ENCODE measurements at regions not wholly inside any gene's neighbourhood (a gene's known extent, or its start where the extent isn't known, plus 50 kb on each side); places are given as distances from the start of the nearest gene placed in this dataset.
"Not testable (repeated sequence)": the region's sequence is repeated elsewhere in the genome, so short reads cannot be mapped to it uniquely, and the experiment has no call there.

- TF ChIP-seq, protein P1, sequence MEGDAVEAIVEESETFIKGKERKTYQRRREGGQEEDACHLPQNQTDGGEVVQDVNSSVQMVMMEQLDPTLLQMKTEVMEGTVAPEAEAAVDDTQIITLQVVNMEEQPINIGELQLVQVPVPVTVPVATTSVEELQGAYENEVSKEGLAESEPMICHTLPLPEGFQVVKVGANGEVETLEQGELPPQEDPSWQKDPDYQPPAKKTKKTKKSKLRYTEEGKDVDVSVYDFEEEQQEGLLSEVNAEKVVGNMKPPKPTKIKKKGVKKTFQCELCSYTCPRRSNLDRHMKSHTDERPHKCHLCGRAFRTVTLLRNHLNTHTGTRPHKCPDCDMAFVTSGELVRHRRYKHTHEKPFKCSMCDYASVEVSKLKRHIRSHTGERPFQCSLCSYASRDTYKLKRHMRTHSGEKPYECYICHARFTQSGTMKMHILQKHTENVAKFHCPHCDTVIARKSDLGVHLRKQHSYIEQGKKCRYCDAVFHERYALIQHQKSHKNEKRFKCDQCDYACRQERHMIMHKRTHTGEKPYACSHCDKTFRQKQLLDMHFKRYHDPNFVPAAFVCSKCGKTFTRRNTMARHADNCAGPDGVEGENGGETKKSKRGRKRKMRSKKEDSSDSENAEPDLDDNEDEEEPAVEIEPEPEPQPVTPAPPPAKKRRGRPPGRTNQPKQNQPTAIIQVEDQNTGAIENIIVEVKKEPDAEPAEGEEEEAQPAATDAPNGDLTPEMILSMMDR (IDR thresholded peaks at IDR 0.05): no peak
- peak overlapping the region; percentile 46 to 75 (median 52) for H3K4me3 ChIP-seq (replicated peaks in 1 of 3; ENCODE audit: low read depth in 2 of 3, low read length in 3 of 3)
- no peaks in the 10 kb centered on the region for H3K36me3 Mint-ChIP-seq
- DNase-seq: no peak
- H3K79me2 ChIP-seq (ENCODE audit: insufficient read depth, low read length): no peaks in the 10 kb centered on the region
- H3K27me3 ChIP-seq (ENCODE audit: control insufficient read depth in 2 of 2, insufficient read depth in 2 of 2, low read length in 2 of 2): peaks cover 2 to 4% of the 10 kb centered on the region in 2 donors
- H3K27ac Mint-ChIP-seq: peak overlapping the region in 5 of 7 donors; percentile 78 to 92 (median 87)
- intact Hi-C loops (cut with micrococcal nuclease): loop anchor here (10.0 kb wide), 3 partner anchors 70 to 150 kb away; partner anchors contain the start of genes ENOPH1 (in 1 of the 2) and HNRNPDL (in 1 of the 2)
- H4K20me1 ChIP-seq (ENCODE audit: insufficient read depth, low read length): no peaks in the 10 kb centered on the region
- no peaks in the 10 kb centered on the region for H3K9me3 ChIP-seq (replicated peaks in 1 of 2; ENCODE audit: control insufficient read depth in 1 of 2, insufficient read depth in 1 of 2, low read length in 2 of 2)
- peak overlapping the region; percentile 71 for H3K4me2 ChIP-seq (replicated peaks; ENCODE audit: extremely low read depth, low read length, poor library complexity, severe bottlenecking)
- H3K4me1 Mint-ChIP-seq: peaks cover 13% of the 10 kb centered on the region
- WGBS (ENCODE audit: insufficient coverage): 19% methylated on average over 3 of the region's 9 CpGs
- no peak overlapping the region for H3K27ac ChIP-seq (ENCODE audit: low read depth in 1 of 2, low read length in 2 of 2)
- H3K9me3 Mint-ChIP-seq: peaks cover 0 to 2% (median 0%) of the 10 kb centered on the region in 7 donors
- no peaks in the 10 kb centered on the region for H3K36me3 ChIP-seq (replicated peaks in 1 of 2; ENCODE audit: control insufficient read depth in 1 of 2, insufficient read depth in 2 of 2, low read length in 2 of 2)
- peak overlapping the region; percentile 74 to 82 for H3K4me3 Mint-ChIP-seq
- H3K27me3 Mint-ChIP-seq (ENCODE audit: low read depth in 3 of 3): peaks cover 5 to 22% (median 12%) of the 10 kb centered on the region in 3 donors
- peak overlapping the region; percentile 62 for H3K9ac ChIP-seq (ENCODE audit: insufficient read depth, low read length, poor library complexity, severe bottlenecking)
- H2AFZ ChIP-seq (ENCODE audit: insufficient read depth, low read depth, low read length, poor library complexity, severe bottlenecking): peak overlapping the region; percentile 75
- H3K4me1 ChIP-seq (ENCODE audit: control insufficient read depth in 1 of 2, insufficient read depth in 2 of 2, low read length in 2 of 2): peaks cover 12 to 15% of the 10 kb centered on the region in 2 donors
Observed at GRCh38 chr4:82284475-82284857, 89.3 kb downstream of the HNRNPD start.

DNA sequence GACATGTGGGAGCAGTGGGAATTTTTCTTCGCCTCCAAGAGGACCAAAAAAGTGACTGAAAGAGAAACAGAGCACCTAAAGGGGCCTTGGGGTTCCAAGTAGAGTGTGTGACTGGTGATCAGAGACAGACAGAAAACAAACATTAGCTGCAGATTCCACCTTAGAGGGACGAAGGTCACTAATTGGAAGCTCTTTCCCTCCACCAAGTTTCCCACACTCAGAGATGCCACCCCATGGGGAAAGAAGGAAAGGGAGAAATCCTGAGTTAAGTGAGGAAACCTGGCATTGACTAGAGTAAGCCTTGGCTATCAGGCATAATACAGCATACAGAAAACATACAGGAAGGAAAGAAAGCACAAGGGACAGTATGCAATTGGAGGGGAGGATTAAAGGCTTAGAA, 90.9 kb downstream of the HNRNPD start:
- Mint-ChIP-seq H3K4me1 (peaks cover 13% of the 10 kb centered on the region), H3K4me3 (no peak overlapping the region), H3K27me3 (ENCODE audit: low read depth in 3 of 3) (peaks cover 5 to 22% (median 16%) of the 10 kb centered on the region in 3 donors), H3K9me3 (peaks cover 0 to 2% (median 0%) of the 10 kb centered on the region in 7 donors), H3K27ac (no peak overlapping the region), H3K36me3 (no peaks in the 10 kb centered on the region)
- H2AFZ ChIP-seq (ENCODE audit: insufficient read depth, low read depth, low read length, poor library complexity, severe bottlenecking): peak overlapping the region; percentile 21
- H3K4me3 ChIP-seq (replicated peaks in 1 of 3; ENCODE audit: low read depth in 2 of 3, low read length in 3 of 3): no peak overlapping the region
- DNase-seq: no peak
- no peak overlapping the region for H3K27ac ChIP-seq (ENCODE audit: low read depth in 1 of 2, low read length in 2 of 2)
- no peaks in the 10 kb centered on the region for H3K9me3 ChIP-seq (replicated peaks in 1 of 2; ENCODE audit: control insufficient read depth in 1 of 2, insufficient read depth in 1 of 2, low read length in 2 of 2)
- no peaks in the 10 kb centered on the region for H3K79me2 ChIP-seq (ENCODE audit: insufficient read depth, low read length)
- TF ChIP-seq, protein P1 (IDR thresholded peaks at IDR 0.05): no peak
- H3K4me2 ChIP-seq (replicated peaks; ENCODE audit: extremely low read depth, low read length, poor library complexity, severe bottlenecking): no peak overlapping the region
- peaks cover 2 to 4% of the 10 kb centered on the region in 2 donors for H3K27me3 ChIP-seq (ENCODE audit: control insufficient read depth in 2 of 2, insufficient read depth in 2 of 2, low read length in 2 of 2)
- H4K20me1 ChIP-seq (ENCODE audit: insufficient read depth, low read length): no peaks in the 10 kb centered on the region
- H3K9ac ChIP-seq (ENCODE audit: insufficient read depth, low read length, poor library complexity, severe bottlenecking): no peak overlapping the region
- 100% methylated on average over 1 of the region's 2 CpGs for WGBS (ENCODE audit: insufficient coverage)
- H3K4me1 ChIP-seq (ENCODE audit: control insufficient read depth in 1 of 2, insufficient read depth in 2 of 2, low read length in 2 of 2): peaks cover 12 to 15% of the 10 kb centered on the region in 2 donors
- no peaks in the 10 kb centered on the region for H3K36me3 ChIP-seq (replicated peaks in 1 of 2; ENCODE audit: control insufficient read depth in 1 of 2, insufficient read depth in 2 of 2, low read length in 2 of 2)
- intact Hi-C loops (cut with micrococcal nuclease): loop anchor here (10.0 kb wide), 3 partner anchors 72 to 152 kb away; partner anchors contain the start of genes ENOPH1 (in 1 of the 2) and HNRNPDL (in 1 of the 2)

- H3K79me2 ChIP-seq (ENCODE audit: insufficient read depth, low read length); H3K9me3 Mint-ChIP-seq; H4K20me1 ChIP-seq (ENCODE audit: insufficient read depth, low read length); H2AFZ ChIP-seq (ENCODE audit: insufficient read depth, low read depth, low read length, poor library complexity, severe bottlenecking); H3K4me2 ChIP-seq (replicated peaks; ENCODE audit: extremely low read depth, low read length, poor library complexity, severe bottlenecking); intact Hi-C loops (cut with micrococcal nuclease); H3K27ac ChIP-seq (ENCODE audit: low read depth in 1 of 2, low read length in 2 of 2); H3K36me3 ChIP-seq (replicated peaks in 1 of 2; ENCODE audit: control insufficient read depth in 1 of 2, insufficient read depth in 2 of 2, low read length in 2 of 2); DNase-seq; H3K4me3 Mint-ChIP-seq; H3K9ac ChIP-seq (ENCODE audit: insufficient read depth, low read length, poor library complexity, severe bottlenecking); H3K9me3 ChIP-seq (replicated peaks in 1 of 2; ENCODE audit: control insufficient read depth in 1 of 2, insufficient read depth in 1 of 2, low read length in 2 of 2); H3K36me3 Mint-ChIP-seq; H3K27me3 ChIP-seq (ENCODE audit: control insufficient read depth in 2 of 2, insufficient read depth in 2 of 2, low read length in 2 of 2); H3K27ac Mint-ChIP-seq; H3K4me3 ChIP-seq (replicated peaks in 1 of 3; ENCODE audit: low read depth in 2 of 3, low read length in 3 of 3): not testable (repeated sequence)
- Mint-ChIP-seq H3K27me3 (ENCODE audit: low read depth in 3 of 3) (peaks cover 10 to 25% (median 20%) of the 10 kb centered on the region in 3 donors), H3K4me1 (peaks cover 20% of the 10 kb centered on the region)
- peaks cover 9 to 11% of the 10 kb centered on the region in 2 donors for H3K4me1 ChIP-seq (ENCODE audit: control insufficient read depth in 1 of 2, insufficient read depth in 2 of 2, low read length in 2 of 2)
- WGBS (ENCODE audit: insufficient coverage): no CpG with 5 or more reads among the region's 4 CpGs
Observed at GRCh38 chr4:82279550-82279949, 94.2 kb downstream of the HNRNPD start.

Measured in CD14-positive monocyte (primary cell).